ENCODE measurements at regions not wholly inside any gene's neighbourhood (a gene's known extent, or its start where the extent isn't known, plus 50 kb on each side); places are given as distances from the start of the nearest gene placed in this dataset.

DNA sequence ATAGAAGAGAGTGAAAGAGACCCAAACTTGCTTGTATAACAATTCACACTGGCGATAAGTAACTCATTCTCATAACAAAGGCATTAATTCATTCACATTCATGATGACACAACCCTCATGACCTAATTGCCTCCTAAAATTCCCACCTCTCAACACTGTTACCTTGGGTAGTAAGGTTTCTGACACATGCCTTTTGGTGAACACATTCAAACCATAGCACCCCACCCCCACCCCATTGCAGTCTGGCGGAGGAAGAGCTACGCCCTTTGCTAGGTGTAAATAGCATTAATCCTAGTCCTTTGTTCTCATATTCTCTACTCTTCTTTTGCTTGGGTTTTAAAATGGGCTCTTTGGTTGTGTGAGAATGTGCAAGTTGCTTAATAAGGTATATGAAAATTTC is 361.5 kb downstream of the DSEL start:
- TF ChIP-seq, protein P1, sequence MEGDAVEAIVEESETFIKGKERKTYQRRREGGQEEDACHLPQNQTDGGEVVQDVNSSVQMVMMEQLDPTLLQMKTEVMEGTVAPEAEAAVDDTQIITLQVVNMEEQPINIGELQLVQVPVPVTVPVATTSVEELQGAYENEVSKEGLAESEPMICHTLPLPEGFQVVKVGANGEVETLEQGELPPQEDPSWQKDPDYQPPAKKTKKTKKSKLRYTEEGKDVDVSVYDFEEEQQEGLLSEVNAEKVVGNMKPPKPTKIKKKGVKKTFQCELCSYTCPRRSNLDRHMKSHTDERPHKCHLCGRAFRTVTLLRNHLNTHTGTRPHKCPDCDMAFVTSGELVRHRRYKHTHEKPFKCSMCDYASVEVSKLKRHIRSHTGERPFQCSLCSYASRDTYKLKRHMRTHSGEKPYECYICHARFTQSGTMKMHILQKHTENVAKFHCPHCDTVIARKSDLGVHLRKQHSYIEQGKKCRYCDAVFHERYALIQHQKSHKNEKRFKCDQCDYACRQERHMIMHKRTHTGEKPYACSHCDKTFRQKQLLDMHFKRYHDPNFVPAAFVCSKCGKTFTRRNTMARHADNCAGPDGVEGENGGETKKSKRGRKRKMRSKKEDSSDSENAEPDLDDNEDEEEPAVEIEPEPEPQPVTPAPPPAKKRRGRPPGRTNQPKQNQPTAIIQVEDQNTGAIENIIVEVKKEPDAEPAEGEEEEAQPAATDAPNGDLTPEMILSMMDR (IDR thresholded peaks at IDR 0.05; ENCODE audit: low read depth, low read length, missing input control), result no peak
- TF ChIP-seq, protein P2, sequence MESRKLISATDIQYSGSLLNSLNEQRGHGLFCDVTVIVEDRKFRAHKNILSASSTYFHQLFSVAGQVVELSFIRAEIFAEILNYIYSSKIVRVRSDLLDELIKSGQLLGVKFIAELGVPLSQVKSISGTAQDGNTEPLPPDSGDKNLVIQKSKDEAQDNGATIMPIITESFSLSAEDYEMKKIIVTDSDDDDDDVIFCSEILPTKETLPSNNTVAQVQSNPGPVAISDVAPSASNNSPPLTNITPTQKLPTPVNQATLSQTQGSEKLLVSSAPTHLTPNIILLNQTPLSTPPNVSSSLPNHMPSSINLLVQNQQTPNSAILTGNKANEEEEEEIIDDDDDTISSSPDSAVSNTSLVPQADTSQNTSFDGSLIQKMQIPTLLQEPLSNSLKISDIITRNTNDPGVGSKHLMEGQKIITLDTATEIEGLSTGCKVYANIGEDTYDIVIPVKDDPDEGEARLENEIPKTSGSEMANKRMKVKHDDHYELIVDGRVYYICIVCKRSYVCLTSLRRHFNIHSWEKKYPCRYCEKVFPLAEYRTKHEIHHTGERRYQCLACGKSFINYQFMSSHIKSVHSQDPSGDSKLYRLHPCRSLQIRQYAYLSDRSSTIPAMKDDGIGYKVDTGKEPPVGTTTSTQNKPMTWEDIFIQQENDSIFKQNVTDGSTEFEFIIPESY (IDR thresholded peaks at IDR 0.05), result no peak
- TF ChIP-seq JUND (IDR thresholded peaks at IDR 0.05), result no peak
- TF ChIP-seq, protein P3, sequence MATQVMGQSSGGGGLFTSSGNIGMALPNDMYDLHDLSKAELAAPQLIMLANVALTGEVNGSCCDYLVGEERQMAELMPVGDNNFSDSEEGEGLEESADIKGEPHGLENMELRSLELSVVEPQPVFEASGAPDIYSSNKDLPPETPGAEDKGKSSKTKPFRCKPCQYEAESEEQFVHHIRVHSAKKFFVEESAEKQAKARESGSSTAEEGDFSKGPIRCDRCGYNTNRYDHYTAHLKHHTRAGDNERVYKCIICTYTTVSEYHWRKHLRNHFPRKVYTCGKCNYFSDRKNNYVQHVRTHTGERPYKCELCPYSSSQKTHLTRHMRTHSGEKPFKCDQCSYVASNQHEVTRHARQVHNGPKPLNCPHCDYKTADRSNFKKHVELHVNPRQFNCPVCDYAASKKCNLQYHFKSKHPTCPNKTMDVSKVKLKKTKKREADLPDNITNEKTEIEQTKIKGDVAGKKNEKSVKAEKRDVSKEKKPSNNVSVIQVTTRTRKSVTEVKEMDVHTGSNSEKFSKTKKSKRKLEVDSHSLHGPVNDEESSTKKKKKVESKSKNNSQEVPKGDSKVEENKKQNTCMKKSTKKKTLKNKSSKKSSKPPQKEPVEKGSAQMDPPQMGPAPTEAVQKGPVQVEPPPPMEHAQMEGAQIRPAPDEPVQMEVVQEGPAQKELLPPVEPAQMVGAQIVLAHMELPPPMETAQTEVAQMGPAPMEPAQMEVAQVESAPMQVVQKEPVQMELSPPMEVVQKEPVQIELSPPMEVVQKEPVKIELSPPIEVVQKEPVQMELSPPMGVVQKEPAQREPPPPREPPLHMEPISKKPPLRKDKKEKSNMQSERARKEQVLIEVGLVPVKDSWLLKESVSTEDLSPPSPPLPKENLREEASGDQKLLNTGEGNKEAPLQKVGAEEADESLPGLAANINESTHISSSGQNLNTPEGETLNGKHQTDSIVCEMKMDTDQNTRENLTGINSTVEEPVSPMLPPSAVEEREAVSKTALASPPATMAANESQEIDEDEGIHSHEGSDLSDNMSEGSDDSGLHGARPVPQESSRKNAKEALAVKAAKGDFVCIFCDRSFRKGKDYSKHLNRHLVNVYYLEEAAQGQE (IDR thresholded peaks at IDR 0.05), result no peak
- no peak for TF ChIP-seq RXRA (IDR thresholded peaks at IDR 0.05)

All from liver (tissue), 3 donors.